22Rv1 (cell line): ENCODE measurements at regions not wholly inside any gene's neighbourhood (a gene's known extent, or its start where the extent isn't known, plus 50 kb on each side); places are given as distances from the start of the nearest gene placed in this dataset.

Source experiments
- H3K27ac ChIP-seq: fragments of 450-650 bp; 2 replicates; pipeline ENCODE4 v1.5.1; 2017
- CTCF ChIP-seq: fragments of 450-650 bp; IDR thresholded peaks from 2 replicates; pipeline ENCODE4 v1.5.1; 2017; ENCODE audit warnings: mild to moderate bottlenecking
- ZFX ChIP-seq: fragments of 450-650 bp; IDR thresholded peaks from 2 replicates; pipeline ENCODE4 v1.6.1; 2017; ENCODE audit warnings: antibody characterized with exemption, borderline replicate concordance

- TF ChIP-seq ZFX (no peak), CTCF (no peak)
- H3K27ac ChIP-seq, result no peak overlapping the region
These were observed 129.4 kb upstream of the ADPGK start for GRCh38 chr15:72912996-72913395.

GRCh38 chr15:72912121-72912520 is 128.6 kb upstream of the ADPGK start:
- no peak for TF ChIP-seq ZFX
- no peak overlapping the region for H3K27ac ChIP-seq

- TF ChIP-seq ZFX (no peak), CTCF (no peak)
- H3K27ac ChIP-seq, result no peak overlapping the region
These were observed 128.1 kb upstream of the ADPGK start for GRCh38 chr15:72911626-72912025.

GRCh38 chr15:72908713-72909112 is 125.2 kb upstream of the ADPGK start:
- TF ChIP-seq ZFX (no peak), CTCF (no peak)
- no peak overlapping the region for H3K27ac ChIP-seq

- TF ChIP-seq ZFX (no peak), CTCF (no peak)
- no peak overlapping the region for H3K27ac ChIP-seq
These were observed 124.2 kb upstream of the ADPGK start for GRCh38 chr15:72907733-72908132.

GRCh38 chr15:72902919-72903260 is 119.3 kb upstream of the ADPGK start:
- H3K27ac ChIP-seq, result no peak overlapping the region

GRCh38 chr15:72902245-72902918 is 118.8 kb upstream of the ADPGK start:
- TF ChIP-seq ZFX, result no peak
- TF ChIP-seq CTCF, result no peak
- H3K27ac ChIP-seq, result no peak overlapping the region

More at GRCh38 chr15:72902919-72903260, 119.3 kb upstream of the ADPGK start:
- TF ChIP-seq ZFX, result no peak
- TF ChIP-seq CTCF, result no peak

GRCh38 chr15:72892986-72893385 is 109.4 kb upstream of the ADPGK start:
- no peak overlapping the region for H3K27ac ChIP-seq
- TF ChIP-seq ZFX, result no peak
- TF ChIP-seq CTCF, result no peak
